Esophagus squamous epithelium (tissue), 4 donors: ENCODE measurements at regions not wholly inside any gene's neighbourhood (a gene's known extent, or its start where the extent isn't known, plus 50 kb on each side); places are given as distances from the start of the nearest gene placed in this dataset.

Experiments used
- POLR2A ChIP-seq, 4 donors: fragments of 450-650 bp; IDR thresholded peaks; one replicate each; pipeline ENCODE4 v1.6.1; 2017; ENCODE audit warnings: antibody characterized with exemption in 4 of 4, mild to moderate bottlenecking in 4 of 4, moderate library complexity in 3 of 4
- TF ChIP-seq, protein P1 (sequence below), 6 experiments: fragments of 450-650 bp in 4 of 6; fragments of 200-600 bp in 2 of 6; sonication (generic) in 2 of 6; IDR thresholded peaks; one replicate each; pipeline ENCODE4 v1.5.1; 2016 to 2019; ENCODE audit warnings: antibody characterized with exemption in 6 of 6, mild to moderate bottlenecking in 4 of 6, moderate library complexity in 4 of 6

DNA sequence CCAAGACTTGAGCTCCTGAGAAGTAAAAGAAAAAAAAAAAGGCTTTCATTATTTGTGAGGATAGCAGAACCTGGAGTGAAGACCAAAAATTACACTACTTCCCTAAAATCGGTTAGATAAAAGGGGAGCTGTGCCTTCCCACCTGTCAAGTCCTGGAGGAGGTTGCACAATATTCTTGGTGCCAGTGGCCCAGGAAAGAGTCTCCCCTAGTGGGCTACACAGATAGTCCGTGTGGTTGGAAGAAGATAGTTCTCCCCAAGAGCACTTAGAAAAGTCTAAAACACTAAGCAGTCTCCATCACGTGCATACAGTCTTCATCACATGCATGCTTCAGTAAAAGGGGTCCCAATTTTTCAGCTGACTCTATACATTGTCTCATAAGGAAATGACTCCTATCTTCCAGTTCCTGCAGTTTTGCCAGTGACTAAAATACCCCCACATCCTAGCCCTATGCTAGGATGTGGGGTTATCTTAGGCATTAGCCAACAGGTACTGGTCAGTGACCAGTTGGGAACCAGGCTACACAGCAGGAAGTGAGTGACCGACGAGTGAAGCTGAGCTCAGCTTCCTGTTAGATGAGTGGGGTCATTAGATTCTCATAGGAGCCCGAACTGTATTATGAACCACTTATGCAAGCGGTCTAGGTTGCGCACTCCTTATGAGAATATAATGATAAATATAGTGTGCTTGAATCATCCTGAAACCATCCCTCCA is 199.5 kb upstream of the FAM83B start:
- TF ChIP-seq, protein P1, sequence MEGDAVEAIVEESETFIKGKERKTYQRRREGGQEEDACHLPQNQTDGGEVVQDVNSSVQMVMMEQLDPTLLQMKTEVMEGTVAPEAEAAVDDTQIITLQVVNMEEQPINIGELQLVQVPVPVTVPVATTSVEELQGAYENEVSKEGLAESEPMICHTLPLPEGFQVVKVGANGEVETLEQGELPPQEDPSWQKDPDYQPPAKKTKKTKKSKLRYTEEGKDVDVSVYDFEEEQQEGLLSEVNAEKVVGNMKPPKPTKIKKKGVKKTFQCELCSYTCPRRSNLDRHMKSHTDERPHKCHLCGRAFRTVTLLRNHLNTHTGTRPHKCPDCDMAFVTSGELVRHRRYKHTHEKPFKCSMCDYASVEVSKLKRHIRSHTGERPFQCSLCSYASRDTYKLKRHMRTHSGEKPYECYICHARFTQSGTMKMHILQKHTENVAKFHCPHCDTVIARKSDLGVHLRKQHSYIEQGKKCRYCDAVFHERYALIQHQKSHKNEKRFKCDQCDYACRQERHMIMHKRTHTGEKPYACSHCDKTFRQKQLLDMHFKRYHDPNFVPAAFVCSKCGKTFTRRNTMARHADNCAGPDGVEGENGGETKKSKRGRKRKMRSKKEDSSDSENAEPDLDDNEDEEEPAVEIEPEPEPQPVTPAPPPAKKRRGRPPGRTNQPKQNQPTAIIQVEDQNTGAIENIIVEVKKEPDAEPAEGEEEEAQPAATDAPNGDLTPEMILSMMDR (IDR thresholded peaks at IDR 0.05) = no peak
- no peak for TF ChIP-seq POLR2A (IDR thresholded peaks at IDR 0.05)
